ENCODE measurements at regions not wholly inside any gene's neighbourhood (a gene's known extent, or its start where the extent isn't known, plus 50 kb on each side); places are given as distances from the start of the nearest gene placed in this dataset.

DNA sequence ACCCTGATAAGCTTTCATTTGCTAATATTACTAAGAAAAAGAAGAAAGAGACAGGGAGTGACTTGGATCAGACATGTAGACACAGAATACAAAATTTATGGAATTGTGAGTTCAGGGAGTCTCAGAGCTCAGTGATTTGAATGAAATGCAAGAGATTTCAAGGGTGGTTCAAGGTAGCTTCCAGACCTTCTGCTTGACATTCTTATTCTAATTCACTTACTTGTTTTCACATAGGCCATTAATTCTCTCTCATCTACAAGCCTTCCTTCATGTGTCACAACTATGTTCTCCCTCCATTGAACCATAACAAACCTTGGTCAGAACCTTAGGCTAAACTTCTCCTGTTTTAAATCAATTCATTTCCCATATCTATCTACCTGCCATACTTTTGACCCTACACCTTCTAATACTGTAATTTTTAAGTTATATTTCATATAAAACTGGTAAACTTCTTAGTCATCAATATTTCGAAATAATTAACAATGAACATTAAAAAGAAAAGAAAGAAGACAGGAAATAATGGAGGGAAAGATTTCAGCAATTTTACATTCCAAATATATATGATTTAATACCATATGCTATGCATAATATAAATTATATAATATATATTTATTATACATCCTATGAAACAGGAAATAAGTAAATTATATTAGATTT, 139.2 kb upstream of the PDE1A start:
- no peak overlapping the region for H3K4me3 ChIP-seq (ENCODE audit: low read depth in 1 of 3, low read length in 3 of 3)
- no peaks in the 10 kb centered on the region for H3K4me1 ChIP-seq (ENCODE audit: control insufficient read depth in 4 of 4, insufficient read depth in 4 of 4, low read length in 3 of 4)
- H3K9ac ChIP-seq (ENCODE audit: low read depth in 1 of 2, low read length in 2 of 2): no peak overlapping the region
- H3K9me3 ChIP-seq (ENCODE audit: control insufficient read depth in 4 of 4, low read length in 3 of 4): no peaks in the 10 kb centered on the region
- H3K27me3 ChIP-seq (ENCODE audit: control insufficient read depth in 4 of 4, insufficient read depth in 4 of 4, low read length in 3 of 4): no peaks in the 10 kb centered on the region
- WGBS: 56% methylated on average over 1 of the region's 1 CpG
- TF ChIP-seq RXRA (IDR thresholded peaks at IDR 0.05) (no peak), HNF4A (conservative IDR thresholded peaks at IDR 0.05) (no peak), SP1 (IDR thresholded peaks at IDR 0.05) (no peak), NR2F2 (IDR thresholded peaks at IDR 0.05) (no peak), FOXA2 (IDR thresholded peaks at IDR 0.05) (no peak), HNF4G (IDR thresholded peaks at IDR 0.05) (no peak), YY1 (IDR thresholded peaks at IDR 0.05) (no peak), GABPA (IDR thresholded peaks at IDR 0.05 in 1 of 2, conservative IDR thresholded peaks at IDR 0.05 in 1 of 2) (no peak), EGR1 (IDR thresholded peaks at IDR 0.05; ENCODE audit: low read depth in 2 of 2) (no peak), RAD21 (IDR thresholded peaks at IDR 0.05) (no peak), JUND (IDR thresholded peaks at IDR 0.05) (no peak)
- TF ChIP-seq, protein P1, sequence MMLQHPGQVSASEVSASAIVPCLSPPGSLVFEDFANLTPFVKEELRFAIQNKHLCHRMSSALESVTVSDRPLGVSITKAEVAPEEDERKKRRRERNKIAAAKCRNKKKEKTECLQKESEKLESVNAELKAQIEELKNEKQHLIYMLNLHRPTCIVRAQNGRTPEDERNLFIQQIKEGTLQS (IDR thresholded peaks at IDR 0.05): no peak
- TF ChIP-seq, protein P2, sequence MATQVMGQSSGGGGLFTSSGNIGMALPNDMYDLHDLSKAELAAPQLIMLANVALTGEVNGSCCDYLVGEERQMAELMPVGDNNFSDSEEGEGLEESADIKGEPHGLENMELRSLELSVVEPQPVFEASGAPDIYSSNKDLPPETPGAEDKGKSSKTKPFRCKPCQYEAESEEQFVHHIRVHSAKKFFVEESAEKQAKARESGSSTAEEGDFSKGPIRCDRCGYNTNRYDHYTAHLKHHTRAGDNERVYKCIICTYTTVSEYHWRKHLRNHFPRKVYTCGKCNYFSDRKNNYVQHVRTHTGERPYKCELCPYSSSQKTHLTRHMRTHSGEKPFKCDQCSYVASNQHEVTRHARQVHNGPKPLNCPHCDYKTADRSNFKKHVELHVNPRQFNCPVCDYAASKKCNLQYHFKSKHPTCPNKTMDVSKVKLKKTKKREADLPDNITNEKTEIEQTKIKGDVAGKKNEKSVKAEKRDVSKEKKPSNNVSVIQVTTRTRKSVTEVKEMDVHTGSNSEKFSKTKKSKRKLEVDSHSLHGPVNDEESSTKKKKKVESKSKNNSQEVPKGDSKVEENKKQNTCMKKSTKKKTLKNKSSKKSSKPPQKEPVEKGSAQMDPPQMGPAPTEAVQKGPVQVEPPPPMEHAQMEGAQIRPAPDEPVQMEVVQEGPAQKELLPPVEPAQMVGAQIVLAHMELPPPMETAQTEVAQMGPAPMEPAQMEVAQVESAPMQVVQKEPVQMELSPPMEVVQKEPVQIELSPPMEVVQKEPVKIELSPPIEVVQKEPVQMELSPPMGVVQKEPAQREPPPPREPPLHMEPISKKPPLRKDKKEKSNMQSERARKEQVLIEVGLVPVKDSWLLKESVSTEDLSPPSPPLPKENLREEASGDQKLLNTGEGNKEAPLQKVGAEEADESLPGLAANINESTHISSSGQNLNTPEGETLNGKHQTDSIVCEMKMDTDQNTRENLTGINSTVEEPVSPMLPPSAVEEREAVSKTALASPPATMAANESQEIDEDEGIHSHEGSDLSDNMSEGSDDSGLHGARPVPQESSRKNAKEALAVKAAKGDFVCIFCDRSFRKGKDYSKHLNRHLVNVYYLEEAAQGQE (IDR thresholded peaks at IDR 0.05): no peak
- TF ChIP-seq, protein P3, sequence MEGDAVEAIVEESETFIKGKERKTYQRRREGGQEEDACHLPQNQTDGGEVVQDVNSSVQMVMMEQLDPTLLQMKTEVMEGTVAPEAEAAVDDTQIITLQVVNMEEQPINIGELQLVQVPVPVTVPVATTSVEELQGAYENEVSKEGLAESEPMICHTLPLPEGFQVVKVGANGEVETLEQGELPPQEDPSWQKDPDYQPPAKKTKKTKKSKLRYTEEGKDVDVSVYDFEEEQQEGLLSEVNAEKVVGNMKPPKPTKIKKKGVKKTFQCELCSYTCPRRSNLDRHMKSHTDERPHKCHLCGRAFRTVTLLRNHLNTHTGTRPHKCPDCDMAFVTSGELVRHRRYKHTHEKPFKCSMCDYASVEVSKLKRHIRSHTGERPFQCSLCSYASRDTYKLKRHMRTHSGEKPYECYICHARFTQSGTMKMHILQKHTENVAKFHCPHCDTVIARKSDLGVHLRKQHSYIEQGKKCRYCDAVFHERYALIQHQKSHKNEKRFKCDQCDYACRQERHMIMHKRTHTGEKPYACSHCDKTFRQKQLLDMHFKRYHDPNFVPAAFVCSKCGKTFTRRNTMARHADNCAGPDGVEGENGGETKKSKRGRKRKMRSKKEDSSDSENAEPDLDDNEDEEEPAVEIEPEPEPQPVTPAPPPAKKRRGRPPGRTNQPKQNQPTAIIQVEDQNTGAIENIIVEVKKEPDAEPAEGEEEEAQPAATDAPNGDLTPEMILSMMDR (IDR thresholded peaks at IDR 0.05; ENCODE audit: low read depth, low read length, missing input control): no peak
- TF ChIP-seq, protein P4, sequence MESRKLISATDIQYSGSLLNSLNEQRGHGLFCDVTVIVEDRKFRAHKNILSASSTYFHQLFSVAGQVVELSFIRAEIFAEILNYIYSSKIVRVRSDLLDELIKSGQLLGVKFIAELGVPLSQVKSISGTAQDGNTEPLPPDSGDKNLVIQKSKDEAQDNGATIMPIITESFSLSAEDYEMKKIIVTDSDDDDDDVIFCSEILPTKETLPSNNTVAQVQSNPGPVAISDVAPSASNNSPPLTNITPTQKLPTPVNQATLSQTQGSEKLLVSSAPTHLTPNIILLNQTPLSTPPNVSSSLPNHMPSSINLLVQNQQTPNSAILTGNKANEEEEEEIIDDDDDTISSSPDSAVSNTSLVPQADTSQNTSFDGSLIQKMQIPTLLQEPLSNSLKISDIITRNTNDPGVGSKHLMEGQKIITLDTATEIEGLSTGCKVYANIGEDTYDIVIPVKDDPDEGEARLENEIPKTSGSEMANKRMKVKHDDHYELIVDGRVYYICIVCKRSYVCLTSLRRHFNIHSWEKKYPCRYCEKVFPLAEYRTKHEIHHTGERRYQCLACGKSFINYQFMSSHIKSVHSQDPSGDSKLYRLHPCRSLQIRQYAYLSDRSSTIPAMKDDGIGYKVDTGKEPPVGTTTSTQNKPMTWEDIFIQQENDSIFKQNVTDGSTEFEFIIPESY (IDR thresholded peaks at IDR 0.05): no peak
- TF ChIP-seq, protein P5, sequence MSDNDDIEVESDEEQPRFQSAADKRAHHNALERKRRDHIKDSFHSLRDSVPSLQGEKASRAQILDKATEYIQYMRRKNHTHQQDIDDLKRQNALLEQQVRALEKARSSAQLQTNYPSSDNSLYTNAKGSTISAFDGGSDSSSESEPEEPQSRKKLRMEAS (IDR thresholded peaks at IDR 0.05): no peak
- H3K27ac ChIP-seq (ENCODE audit: low read depth in 1 of 2, low read length in 2 of 2): no peak overlapping the region
- DNase-seq (ENCODE audit: low spot score): no peak
- no peaks in the 10 kb centered on the region for H3K36me3 ChIP-seq (ENCODE audit: control insufficient read depth in 4 of 4, insufficient read depth in 3 of 4, low read depth in 1 of 4, low read length in 3 of 4)
